ENCODE measurements at regions not wholly inside any gene's neighbourhood (a gene's known extent, or its start where the extent isn't known, plus 50 kb on each side); places are given as distances from the start of the nearest gene placed in this dataset.

GRCh38 chr15:97806766-97807165 is 153.7 kb upstream of the ARRDC4 start:
- DNase-seq = no peak
- no peaks in the 10 kb centered on the region for H3K36me3 Mint-ChIP-seq (ENCODE audit: low read depth)
- H3K27ac Mint-ChIP-seq = no peak overlapping the region
- H3K4me1 Mint-ChIP-seq = no peaks in the 10 kb centered on the region
- CTCF ChIA-PET = no interaction called here
- no peaks in the 10 kb centered on the region for H3K27me3 Mint-ChIP-seq
- H3K4me3 Mint-ChIP-seq = no peak overlapping the region
- POLR2A ChIA-PET = no interaction called here
- H3K9me3 Mint-ChIP-seq = peaks cover 15% of the 10 kb centered on the region

- peaks cover 8% of the 10 kb centered on the region for H3K9me3 Mint-ChIP-seq
- POLR2A ChIA-PET = no interaction called here
- no peak overlapping the region for H3K4me3 Mint-ChIP-seq
- CTCF ChIA-PET = no interaction called here
- no peaks in the 10 kb centered on the region for H3K27me3 Mint-ChIP-seq
- H3K36me3 Mint-ChIP-seq (ENCODE audit: low read depth) = no peaks in the 10 kb centered on the region
- no peak for DNase-seq
- H3K27ac Mint-ChIP-seq = no peak overlapping the region
- H3K4me1 Mint-ChIP-seq = no peaks in the 10 kb centered on the region
These were observed 144.7 kb upstream of the ARRDC4 start for GRCh38 chr15:97815835-97816234.

GRCh38 chr15:97817276-97817890 is 143.1 kb upstream of the ARRDC4 start:
- H3K27ac Mint-ChIP-seq = no peak overlapping the region
- H3K4me3 Mint-ChIP-seq = no peak overlapping the region
- ChIA-PET POLR2A (no interaction called here), CTCF (no interaction called here)
- no peak for DNase-seq
- no peaks in the 10 kb centered on the region for H3K36me3 Mint-ChIP-seq (ENCODE audit: low read depth)
- H3K9me3 Mint-ChIP-seq = peaks cover 5% of the 10 kb centered on the region
- H3K4me1 Mint-ChIP-seq = no peaks in the 10 kb centered on the region
- no peaks in the 10 kb centered on the region for H3K27me3 Mint-ChIP-seq

- H3K36me3 Mint-ChIP-seq (ENCODE audit: low read depth) = no peaks in the 10 kb centered on the region
- H3K4me1 Mint-ChIP-seq = no peaks in the 10 kb centered on the region
- H3K27ac Mint-ChIP-seq = no peak overlapping the region
- no peak overlapping the region for H3K4me3 Mint-ChIP-seq
- H3K27me3 Mint-ChIP-seq = no peaks in the 10 kb centered on the region
- H3K9me3 Mint-ChIP-seq = peaks cover 15% of the 10 kb centered on the region
- ChIA-PET CTCF (no interaction called here), POLR2A (no interaction called here)
- no peak for DNase-seq
These were observed 124.5 kb upstream of the ARRDC4 start for GRCh38 chr15:97836003-97836402.

- Mint-ChIP-seq H3K27ac (no peak overlapping the region), H3K36me3 (ENCODE audit: low read depth) (no peaks in the 10 kb centered on the region), H3K4me1 (no peaks in the 10 kb centered on the region), H3K9me3 (peaks cover 12% of the 10 kb centered on the region), H3K27me3 (no peaks in the 10 kb centered on the region), H3K4me3 (no peak overlapping the region)
- DNase-seq = no peak
- CTCF ChIA-PET = no interaction called here
- POLR2A ChIA-PET = no interaction called here
These were observed 122.6 kb upstream of the ARRDC4 start for GRCh38 chr15:97837896-97838295.

- no peak for DNase-seq
- Mint-ChIP-seq H3K36me3 (ENCODE audit: low read depth) (no peaks in the 10 kb centered on the region), H3K4me1 (no peaks in the 10 kb centered on the region), H3K27me3 (no peaks in the 10 kb centered on the region), H3K27ac (no peak overlapping the region), H3K9me3 (peaks cover 12% of the 10 kb centered on the region), H3K4me3 (no peak overlapping the region)
- CTCF ChIA-PET = no interaction called here
- POLR2A ChIA-PET = no interaction called here
These were observed 121.8 kb upstream of the ARRDC4 start for GRCh38 chr15:97838606-97839210.

GRCh38 chr15:97840501-97840900 is 120.0 kb upstream of the ARRDC4 start:
- CTCF ChIA-PET = no interaction called here
- POLR2A ChIA-PET = no interaction called here
- Mint-ChIP-seq H3K9me3 (peaks cover 7% of the 10 kb centered on the region), H3K27ac (no peak overlapping the region), H3K4me1 (no peaks in the 10 kb centered on the region), H3K36me3 (ENCODE audit: low read depth) (no peaks in the 10 kb centered on the region), H3K4me3 (no peak overlapping the region), H3K27me3 (no peaks in the 10 kb centered on the region)
- no peak for DNase-seq

- Mint-ChIP-seq H3K27me3 (no peaks in the 10 kb centered on the region), H3K4me3 (no peak overlapping the region), H3K36me3 (ENCODE audit: low read depth) (no peaks in the 10 kb centered on the region), H3K4me1 (no peaks in the 10 kb centered on the region), H3K27ac (no peak overlapping the region), H3K9me3 (no peaks in the 10 kb centered on the region)
- ChIA-PET POLR2A (no interaction called here), CTCF (no interaction called here)
- no peak for DNase-seq
These were observed 118.9 kb upstream of the ARRDC4 start for GRCh38 chr15:97841558-97841957.

- H3K27me3 Mint-ChIP-seq = no peaks in the 10 kb centered on the region
- H3K4me1 Mint-ChIP-seq = no peaks in the 10 kb centered on the region
- H3K4me3 Mint-ChIP-seq = no peak overlapping the region
- no peaks in the 10 kb centered on the region for H3K36me3 Mint-ChIP-seq (ENCODE audit: low read depth)
- CTCF ChIA-PET = no interaction called here
- POLR2A ChIA-PET = no interaction called here
- H3K27ac Mint-ChIP-seq = no peak overlapping the region
- H3K9me3 Mint-ChIP-seq = peaks cover 1% of the 10 kb centered on the region
- no peak for DNase-seq
These were observed 111.3 kb upstream of the ARRDC4 start for GRCh38 chr15:97849183-97849582.

- Mint-ChIP-seq H3K4me3 (no peak overlapping the region), H3K4me1 (no peaks in the 10 kb centered on the region), H3K36me3 (ENCODE audit: low read depth) (no peaks in the 10 kb centered on the region), H3K27me3 (no peaks in the 10 kb centered on the region), H3K27ac (no peak overlapping the region), H3K9me3 (peaks cover 10% of the 10 kb centered on the region)
- CTCF ChIA-PET = no interaction called here
- POLR2A ChIA-PET = no interaction called here
- DNase-seq = no peak
These were observed 102.2 kb upstream of the ARRDC4 start for GRCh38 chr15:97858296-97858695.

- Mint-ChIP-seq H3K9me3 (peaks cover 10% of the 10 kb centered on the region), H3K36me3 (ENCODE audit: low read depth) (no peaks in the 10 kb centered on the region)
- CTCF ChIA-PET = no interaction called here
These were observed 98.8 kb upstream of the ARRDC4 start for GRCh38 chr15:97861529-97862260.

GRCh38 chr15:97866959-97867358 is 93.5 kb upstream of the ARRDC4 start:
- ChIA-PET CTCF (no interaction called here), POLR2A (no interaction called here)
- H3K27ac Mint-ChIP-seq = no peak overlapping the region

More at GRCh38 chr15:97861529-97862260, 98.8 kb upstream of the ARRDC4 start:
- no peak overlapping the region for H3K27ac Mint-ChIP-seq
- DNase-seq = no peak
- POLR2A ChIA-PET = no interaction called here
- H3K4me1 Mint-ChIP-seq = no peaks in the 10 kb centered on the region
- H3K27me3 Mint-ChIP-seq = no peaks in the 10 kb centered on the region
- H3K4me3 Mint-ChIP-seq = no peak overlapping the region

GRCh38 chr15:97867870-97868269 is 92.6 kb upstream of the ARRDC4 start:
- Mint-ChIP-seq H3K27me3 (no peaks in the 10 kb centered on the region), H3K4me3 (no peak overlapping the region), H3K4me1 (no peaks in the 10 kb centered on the region), H3K36me3 (ENCODE audit: low read depth) (no peaks in the 10 kb centered on the region), H3K27ac (no peak overlapping the region), H3K9me3 (peaks cover 6% of the 10 kb centered on the region)
- no peak for DNase-seq
- CTCF ChIA-PET = no interaction called here
- POLR2A ChIA-PET = no interaction called here

More at GRCh38 chr15:97866959-97867358, 93.5 kb upstream of the ARRDC4 start:
- Mint-ChIP-seq H3K36me3 (ENCODE audit: low read depth) (no peaks in the 10 kb centered on the region), H3K4me1 (no peaks in the 10 kb centered on the region), H3K4me3 (no peak overlapping the region), H3K9me3 (peaks cover 6% of the 10 kb centered on the region), H3K27me3 (no peaks in the 10 kb centered on the region)
- no peak for DNase-seq

- H3K4me3 Mint-ChIP-seq = no peak overlapping the region
- H3K27me3 Mint-ChIP-seq = no peaks in the 10 kb centered on the region
- H3K4me1 Mint-ChIP-seq = no peaks in the 10 kb centered on the region
- peaks cover 6% of the 10 kb centered on the region for H3K9me3 Mint-ChIP-seq
- ChIA-PET POLR2A (no interaction called here), CTCF (no interaction called here)
- no peaks in the 10 kb centered on the region for H3K36me3 Mint-ChIP-seq (ENCODE audit: low read depth)
- no peak for DNase-seq
- no peak overlapping the region for H3K27ac Mint-ChIP-seq
These were observed 91.5 kb upstream of the ARRDC4 start for GRCh38 chr15:97868981-97869380.
